K562 (cell line): ENCODE measurements at regions not wholly inside any gene's neighbourhood (a gene's known extent, or its start where the extent isn't known, plus 50 kb on each side); places are given as distances from the start of the nearest gene placed in this dataset.

ENCODE experiments used
- CEBPB ChIP-seq: fragments of 450-650 bp; IDR thresholded peaks from 2 replicates; pipeline ENCODE4 v1.6.1; 2016; ENCODE audit warnings: missing genetic modification characterization, missing compliant biosample characterization
- USF2 ChIP-seq: sonication (generic); formaldehyde crosslinking; IDR thresholded peaks from 2 replicates; pipeline ENCODE4 v1.5.0; 2020; ENCODE audit warnings: missing genetic modification reagents
- TF ChIP-seq, protein P1 (sequence below): sonication (generic); formaldehyde crosslinking; IDR thresholded peaks from 2 replicates; pipeline ENCODE4 v1.8.1; 2022; ENCODE audit warnings: missing genetic modification reagents
- TF ChIP-seq, protein P2 (sequence below), 2 experiments: fragments of 450-650 bp; formaldehyde crosslinking in 1 of 2; IDR thresholded peaks; 2 replicates each; pipeline versions ENCODE4 v1.4.0 to v1.6.1; 2014 to 2020; ENCODE audit warnings: mild to moderate bottlenecking in 2 of 2, borderline replicate concordance in 1 of 2, low read depth in 1 of 2

DNA sequence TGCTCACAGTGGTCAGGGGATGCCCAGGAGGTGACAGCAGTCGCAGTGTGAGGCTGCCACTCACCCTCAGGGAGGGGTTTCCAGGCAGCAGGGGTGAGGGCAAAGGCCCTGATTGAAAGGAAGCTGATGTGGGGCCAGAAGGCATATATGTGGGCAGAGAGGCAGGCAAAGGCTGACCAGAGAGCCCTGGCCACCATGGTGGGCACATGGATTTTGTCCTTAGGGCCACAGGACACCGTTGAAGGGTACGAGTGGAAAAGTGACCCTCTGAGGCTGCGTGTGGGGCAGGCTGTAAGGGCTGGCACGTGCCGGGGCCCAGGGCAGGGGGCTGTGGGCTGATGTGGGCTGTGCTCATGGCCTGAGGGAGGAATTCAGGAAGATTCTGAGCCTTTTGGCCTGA, 57.5 kb upstream of the ZNF32 start:
- no peak for TF ChIP-seq CEBPB (tag)
- TF ChIP-seq, protein P1, sequence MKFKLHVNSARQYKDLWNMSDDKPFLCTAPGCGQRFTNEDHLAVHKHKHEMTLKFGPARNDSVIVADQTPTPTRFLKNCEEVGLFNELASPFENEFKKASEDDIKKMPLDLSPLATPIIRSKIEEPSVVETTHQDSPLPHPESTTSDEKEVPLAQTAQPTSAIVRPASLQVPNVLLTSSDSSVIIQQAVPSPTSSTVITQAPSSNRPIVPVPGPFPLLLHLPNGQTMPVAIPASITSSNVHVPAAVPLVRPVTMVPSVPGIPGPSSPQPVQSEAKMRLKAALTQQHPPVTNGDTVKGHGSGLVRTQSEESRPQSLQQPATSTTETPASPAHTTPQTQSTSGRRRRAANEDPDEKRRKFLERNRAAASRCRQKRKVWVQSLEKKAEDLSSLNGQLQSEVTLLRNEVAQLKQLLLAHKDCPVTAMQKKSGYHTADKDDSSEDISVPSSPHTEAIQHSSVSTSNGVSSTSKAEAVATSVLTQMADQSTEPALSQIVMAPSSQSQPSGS: no peak
- no peak for TF ChIP-seq USF2
- TF ChIP-seq, protein P2, sequence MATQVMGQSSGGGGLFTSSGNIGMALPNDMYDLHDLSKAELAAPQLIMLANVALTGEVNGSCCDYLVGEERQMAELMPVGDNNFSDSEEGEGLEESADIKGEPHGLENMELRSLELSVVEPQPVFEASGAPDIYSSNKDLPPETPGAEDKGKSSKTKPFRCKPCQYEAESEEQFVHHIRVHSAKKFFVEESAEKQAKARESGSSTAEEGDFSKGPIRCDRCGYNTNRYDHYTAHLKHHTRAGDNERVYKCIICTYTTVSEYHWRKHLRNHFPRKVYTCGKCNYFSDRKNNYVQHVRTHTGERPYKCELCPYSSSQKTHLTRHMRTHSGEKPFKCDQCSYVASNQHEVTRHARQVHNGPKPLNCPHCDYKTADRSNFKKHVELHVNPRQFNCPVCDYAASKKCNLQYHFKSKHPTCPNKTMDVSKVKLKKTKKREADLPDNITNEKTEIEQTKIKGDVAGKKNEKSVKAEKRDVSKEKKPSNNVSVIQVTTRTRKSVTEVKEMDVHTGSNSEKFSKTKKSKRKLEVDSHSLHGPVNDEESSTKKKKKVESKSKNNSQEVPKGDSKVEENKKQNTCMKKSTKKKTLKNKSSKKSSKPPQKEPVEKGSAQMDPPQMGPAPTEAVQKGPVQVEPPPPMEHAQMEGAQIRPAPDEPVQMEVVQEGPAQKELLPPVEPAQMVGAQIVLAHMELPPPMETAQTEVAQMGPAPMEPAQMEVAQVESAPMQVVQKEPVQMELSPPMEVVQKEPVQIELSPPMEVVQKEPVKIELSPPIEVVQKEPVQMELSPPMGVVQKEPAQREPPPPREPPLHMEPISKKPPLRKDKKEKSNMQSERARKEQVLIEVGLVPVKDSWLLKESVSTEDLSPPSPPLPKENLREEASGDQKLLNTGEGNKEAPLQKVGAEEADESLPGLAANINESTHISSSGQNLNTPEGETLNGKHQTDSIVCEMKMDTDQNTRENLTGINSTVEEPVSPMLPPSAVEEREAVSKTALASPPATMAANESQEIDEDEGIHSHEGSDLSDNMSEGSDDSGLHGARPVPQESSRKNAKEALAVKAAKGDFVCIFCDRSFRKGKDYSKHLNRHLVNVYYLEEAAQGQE (IDR thresholded peaks at IDR 0.05; ENCODE audit: borderline replicate concordance): no peak
- TF ChIP-seq, protein P2 (CRISPR knock-in tag; IDR thresholded peaks at IDR 0.05; ENCODE audit: low read depth): no peak
